HG02885 (cell line): ENCODE measurements at regions not wholly inside any gene's neighbourhood (a gene's known extent, or its start where the extent isn't known, plus 50 kb on each side); places are given as distances from the start of the nearest gene placed in this dataset.

ENCODE experiments used
- ATAC-seq: cut with Tn5 transposase; IDR thresholded peaks from one replicate; pipeline ENCODE4 v1.9.1; 2021; ENCODE audit warnings: mild to moderate bottlenecking; ENCODE audit not compliant: unreplicated experiment, poor library complexity

DNA sequence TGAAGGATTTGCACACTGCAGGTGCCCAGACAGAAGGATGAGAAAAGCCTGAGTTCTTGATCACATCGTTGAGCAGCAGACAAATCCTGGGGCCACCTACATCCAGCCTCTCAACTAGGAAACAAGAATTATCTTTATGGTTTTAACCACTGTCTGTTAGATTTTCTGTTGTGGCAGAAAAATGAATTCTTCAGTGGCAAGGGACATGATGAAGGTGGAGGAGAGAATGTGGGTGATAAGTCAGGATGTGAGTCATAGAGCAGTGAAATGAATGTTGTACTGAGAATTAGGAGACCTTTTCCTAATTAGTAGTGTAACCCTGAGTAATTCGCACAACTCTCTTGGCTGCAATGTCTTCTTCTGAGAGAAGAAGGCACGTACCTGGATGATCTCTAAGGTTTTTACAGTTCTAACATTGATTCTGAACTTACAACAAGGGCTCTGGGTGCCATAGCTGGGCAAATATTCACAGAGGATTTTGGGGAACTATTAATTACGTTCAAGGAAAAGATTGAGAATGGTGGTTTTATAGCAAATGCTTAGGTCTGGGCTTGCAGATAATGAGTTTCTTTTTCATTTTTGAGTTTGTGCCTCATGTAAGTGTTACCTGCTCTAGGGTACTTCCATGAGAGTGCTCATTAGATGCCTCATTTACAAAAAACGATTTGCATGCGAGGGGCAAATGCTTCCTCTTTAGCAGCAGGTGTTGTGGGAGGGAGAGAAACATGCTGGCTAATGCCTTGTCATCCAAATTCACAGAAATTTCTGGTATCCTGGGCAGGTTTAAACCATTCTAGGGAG lies 111.0 kb upstream of the KL start:
- peak; percentile 72 for ATAC-seq

DNA sequence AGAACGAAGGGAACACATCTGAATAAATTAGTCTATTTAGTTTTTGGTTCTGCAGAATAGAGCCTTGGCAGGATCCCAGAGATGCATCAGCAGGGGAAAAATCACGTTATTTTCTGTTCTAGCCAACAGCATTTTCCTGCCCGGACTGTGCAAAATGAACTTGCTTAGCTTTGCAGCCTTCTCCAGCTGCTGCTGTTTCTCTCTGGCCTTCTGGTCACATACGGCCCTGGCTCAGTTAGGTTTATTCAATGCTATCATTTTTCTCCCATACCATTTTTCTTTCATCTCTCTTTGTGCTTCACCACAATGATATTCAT lies 110.4 kb upstream of the KL start:
- ATAC-seq: peak; percentile 8

DNA sequence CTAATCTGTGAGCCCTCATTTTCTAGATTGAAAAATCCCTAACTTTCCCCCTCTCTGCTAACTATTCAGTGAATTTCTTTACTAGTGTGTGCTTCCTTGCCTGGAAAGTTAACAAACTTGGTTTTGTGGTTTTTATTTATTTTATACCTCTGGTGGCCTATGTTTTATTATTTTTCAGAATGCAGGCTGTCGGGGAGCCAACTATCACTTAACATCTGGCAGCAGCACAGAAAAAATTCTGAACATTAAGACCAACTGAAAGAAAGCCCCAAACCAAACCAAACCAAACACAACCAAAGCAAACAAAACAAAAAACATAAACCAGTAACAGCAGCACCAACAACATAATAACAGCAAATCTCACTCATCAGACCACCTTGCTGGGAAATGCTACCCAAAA lies 109.0 kb upstream of the KL start:
- ATAC-seq: no peak

DNA sequence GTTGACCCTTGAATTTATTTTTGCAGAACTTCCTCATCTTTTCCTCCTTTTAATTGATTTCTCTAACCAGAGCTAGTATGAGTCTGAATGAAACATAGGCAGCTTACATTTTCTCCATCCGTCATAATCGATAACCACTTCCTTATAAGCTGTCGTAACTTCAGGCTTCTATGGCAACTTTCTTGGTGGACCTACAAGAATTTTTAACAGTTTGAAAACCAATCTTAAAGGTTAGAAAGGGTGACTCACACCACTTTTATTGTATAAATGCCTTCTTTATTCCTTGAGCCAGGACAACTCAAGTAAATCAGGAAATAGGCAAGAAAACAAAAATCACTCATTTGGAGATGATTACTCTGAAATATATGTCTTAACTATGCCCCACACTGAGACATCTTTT lies 105.7 kb upstream of the KL start:
- ATAC-seq: no peak

DNA sequence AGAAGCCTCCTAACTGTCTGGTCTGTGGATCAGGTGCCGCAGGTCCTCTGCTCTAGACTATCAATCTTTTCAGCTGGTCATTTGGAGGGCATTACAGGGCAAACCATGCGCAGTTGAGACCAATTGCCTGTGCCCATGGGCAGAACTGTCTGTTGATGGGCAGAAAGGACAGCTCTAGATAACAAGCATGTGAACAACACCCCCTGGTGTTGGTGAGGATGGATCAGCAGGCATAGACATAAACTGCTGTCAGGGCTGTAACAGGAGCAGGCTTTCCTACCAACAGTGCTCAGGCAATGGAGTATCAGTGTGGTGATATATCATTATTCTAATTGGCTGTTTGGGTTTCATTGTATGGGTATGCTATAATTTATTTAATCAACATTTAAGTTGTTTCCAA lies 104.7 kb upstream of the KL start:
- ATAC-seq: peak; percentile 74

DNA sequence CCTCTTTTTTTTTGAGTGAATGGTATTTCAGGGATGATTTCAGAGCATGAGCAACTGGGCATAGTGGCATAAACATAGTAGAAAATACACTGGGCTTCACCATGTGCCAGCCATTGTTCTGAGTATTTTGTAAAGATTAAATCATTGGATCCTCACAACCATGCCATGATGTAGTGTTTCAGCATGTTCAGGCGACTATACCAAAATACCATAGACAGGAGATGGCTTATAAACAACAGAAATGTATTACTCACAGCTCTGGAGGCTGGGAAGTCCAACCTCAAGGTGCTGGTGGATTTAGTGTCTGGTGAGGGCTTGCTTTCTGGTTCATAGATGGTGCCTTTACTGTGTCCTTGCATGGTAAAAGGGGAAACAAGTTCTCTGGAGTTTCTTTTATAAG lies 101.5 kb upstream of the KL start:
- no peak for ATAC-seq

DNA sequence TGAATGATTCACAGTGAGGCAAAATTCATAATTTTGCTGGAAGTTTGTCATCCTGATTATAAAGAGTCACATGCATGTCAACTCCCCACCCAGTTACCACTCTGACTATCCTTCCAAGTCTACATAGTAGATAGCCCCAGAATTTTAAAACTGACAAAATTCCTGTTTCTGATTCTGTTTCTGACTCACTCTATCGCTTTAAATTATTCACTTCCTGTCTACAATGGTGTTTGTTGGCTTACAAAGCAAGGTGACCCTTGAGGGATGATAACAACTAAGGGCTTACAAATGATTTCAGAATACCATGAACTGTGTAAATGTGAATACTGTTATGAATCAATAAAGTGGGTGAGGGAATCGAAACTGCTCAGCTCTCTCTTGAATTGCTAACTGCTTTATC lies 98.7 kb upstream of the KL start:
- ATAC-seq: no peak

DNA sequence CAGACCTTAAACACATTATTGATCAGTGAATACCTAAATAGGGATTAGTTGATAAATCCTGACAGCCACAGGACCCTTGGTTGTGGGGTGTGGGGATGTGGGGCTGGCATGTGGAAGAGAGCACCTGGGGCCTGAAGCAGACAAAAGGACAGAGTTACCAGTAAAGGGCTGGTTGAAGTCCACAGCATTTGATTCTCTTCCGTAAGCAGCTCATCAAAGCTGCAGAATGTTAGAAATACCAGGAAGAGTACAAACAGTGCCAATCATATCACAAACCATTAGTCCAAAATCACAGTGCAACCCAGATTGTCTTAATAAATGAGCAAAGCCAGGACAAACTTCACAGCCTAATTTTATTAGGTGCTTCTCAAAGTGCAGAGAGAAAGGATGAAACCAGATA lies 92.5 kb upstream of the KL start:
- ATAC-seq: no peak

DNA sequence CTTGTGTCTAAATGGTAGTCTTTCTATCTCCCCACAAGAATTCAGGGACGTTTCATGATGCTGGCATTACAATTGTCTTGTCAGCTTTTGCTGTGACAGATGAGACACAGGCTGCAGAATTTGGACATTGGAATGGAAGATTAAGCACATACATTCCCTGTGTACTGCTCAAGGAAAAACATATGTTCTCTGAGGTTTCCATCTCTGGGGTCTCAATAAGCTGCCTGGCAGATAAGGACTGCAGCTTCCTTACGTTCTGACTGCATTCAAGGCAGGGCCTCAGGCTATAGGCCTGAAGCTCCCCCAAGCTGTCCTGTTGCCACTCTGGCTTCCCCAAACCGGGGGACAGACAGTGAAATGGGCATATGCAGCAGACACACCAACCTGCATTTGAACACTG lies 91.3 kb upstream of the KL start:
- ATAC-seq: no peak

DNA sequence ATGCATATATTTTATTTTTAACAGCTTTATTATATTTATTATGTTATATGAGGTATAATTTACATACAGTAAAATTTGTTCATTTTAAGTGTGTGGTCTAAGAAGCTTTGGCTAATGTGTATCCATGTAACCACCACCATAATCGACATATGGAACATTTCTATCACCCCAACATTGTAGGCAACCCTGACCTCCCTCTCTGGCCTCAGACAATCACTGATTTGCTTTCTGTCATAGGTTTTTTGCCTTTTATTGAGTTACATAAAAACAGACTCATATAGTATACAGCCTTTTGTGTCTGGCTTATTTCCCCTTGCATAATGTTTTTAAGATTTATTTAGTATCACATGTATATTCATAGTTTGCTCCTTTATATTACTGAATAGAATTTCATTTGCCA lies 90.7 kb upstream of the KL start:
- ATAC-seq: no peak

DNA sequence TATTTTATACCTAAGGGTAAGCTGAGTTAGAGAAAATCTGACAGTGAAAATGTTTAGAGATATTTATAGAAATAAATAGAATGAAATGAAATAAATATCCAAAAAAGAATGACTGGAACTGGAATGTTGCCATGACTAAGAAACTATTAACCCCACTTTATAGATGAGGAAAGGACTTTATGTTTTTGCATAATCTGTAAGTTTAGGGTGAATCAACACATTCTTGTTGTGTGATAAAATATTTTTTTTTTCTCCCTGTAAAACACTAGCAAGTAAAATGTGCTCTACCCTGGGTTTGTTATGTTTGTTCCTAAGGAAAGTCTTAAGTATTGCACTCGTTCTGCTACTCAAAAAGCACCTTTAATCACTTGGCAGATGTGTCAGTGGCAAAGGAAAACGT lies 83.8 kb upstream of the KL start:
- ATAC-seq: no peak

DNA sequence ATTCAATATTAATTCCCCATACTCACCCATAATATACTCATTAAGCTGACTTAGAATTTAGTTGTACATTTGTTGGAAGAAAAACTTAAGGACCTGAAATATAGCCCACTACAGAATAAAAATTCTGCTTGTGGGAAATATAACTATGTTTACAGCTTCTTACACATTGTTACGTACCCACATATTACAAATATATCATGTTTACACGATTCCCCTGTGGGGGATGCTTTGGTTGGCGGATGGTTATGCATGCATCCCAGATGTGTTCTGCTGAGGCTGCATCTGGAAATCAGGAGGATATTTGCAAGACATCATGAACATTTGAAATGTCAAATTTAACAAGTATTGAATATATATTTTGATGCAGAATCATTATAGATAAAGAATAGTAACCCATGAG lies 79.5 kb upstream of the KL start:
- no peak for ATAC-seq

DNA sequence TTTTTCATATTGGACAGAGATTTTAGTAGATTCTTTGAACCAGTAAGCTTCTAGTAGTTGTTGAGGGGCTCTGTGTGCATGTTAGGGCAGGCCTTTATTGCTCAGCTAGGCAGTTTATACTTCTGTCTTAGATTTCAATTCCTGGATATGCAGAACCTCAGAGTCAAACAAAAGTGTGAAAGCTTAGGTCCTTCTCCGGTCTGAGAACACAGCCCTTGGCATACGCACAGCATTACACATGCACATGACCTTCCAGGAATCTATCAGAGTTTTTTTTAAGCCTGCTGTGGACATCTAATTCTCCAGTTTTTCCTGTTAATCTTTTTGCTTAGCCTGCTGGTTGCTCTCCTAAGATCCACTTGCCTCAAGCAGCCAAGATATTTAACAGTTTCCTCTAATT lies 77.9 kb upstream of the KL start:
- ATAC-seq: no peak

DNA sequence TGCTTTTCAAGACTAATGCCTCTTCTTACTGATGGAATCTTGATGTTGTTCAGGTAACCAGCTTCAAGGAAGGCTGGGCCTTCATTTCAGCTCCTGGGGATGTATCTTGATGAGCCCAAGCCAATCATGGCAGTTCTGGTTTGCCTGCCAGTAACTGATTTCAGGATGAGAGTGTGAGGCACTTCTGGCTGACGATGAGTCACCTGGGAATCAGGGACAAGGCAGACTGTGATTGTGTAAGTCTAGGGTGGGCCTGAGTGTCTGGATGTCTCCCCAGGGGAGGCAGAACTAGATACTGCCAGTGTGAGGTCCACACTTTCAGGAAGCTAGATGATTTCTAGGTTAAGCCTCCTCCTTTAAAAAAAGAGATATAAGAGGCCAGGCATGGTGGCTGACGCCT lies 77.3 kb upstream of the KL start:
- ATAC-seq: no peak

DNA sequence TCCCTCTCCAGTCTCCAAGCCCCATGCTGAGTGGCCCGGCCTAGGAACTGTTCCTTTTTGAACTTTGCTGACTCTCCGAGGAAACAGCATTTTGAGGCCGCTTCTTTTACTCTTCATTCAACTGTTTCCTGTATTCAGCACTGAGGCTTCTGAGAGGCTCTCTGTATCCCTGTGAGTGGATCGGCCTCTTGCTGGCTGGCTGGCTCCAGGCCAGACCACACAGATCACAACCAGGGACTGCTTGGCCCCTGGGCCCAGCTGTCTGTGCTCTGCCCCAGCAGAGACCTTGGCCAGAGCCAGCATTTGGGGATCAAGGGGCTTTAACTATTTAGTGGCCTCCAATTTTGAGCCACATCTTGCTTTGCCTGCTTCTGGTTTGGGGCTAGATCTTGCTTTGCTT lies 75.6 kb upstream of the KL start:
- no peak for ATAC-seq

DNA sequence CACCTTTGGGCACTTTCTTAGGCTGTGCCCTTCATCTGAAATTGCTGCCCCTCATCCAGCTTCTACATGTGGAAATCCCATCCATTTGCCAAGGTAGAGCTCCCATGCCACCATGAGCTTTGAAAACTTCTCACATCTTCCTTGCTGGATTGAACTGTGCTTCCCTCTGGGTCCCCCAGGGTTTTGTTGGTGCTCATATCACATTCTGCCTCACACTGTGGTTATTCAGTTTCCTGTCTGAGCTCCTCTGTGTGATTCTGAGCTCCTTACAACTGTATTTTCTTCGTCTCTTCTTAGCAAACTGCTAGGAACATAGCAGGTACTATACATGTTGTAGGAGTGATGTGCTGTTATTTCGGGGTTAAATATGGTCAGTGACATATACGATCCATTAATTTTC lies 74.9 kb upstream of the KL start:
- no peak for ATAC-seq

DNA sequence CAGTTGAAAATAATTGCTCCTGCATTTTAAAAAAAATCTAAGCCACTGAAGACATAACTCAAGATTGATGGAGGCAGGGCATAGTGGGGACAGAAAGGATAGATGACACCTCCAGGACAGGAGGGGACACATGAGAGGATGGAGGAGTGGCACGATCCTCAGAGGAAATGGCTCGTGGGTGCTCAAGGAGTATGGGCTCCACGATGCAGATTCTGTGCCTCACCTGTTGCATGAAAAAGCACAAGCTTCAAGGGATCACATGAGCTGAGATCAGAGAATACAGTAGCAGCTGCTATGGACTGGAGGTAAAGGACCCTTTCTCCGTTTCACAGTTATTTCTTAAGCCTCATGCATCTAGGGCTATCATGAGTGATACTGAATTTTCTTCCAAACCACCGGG lies 69.7 kb upstream of the KL start:
- ATAC-seq: no peak

DNA sequence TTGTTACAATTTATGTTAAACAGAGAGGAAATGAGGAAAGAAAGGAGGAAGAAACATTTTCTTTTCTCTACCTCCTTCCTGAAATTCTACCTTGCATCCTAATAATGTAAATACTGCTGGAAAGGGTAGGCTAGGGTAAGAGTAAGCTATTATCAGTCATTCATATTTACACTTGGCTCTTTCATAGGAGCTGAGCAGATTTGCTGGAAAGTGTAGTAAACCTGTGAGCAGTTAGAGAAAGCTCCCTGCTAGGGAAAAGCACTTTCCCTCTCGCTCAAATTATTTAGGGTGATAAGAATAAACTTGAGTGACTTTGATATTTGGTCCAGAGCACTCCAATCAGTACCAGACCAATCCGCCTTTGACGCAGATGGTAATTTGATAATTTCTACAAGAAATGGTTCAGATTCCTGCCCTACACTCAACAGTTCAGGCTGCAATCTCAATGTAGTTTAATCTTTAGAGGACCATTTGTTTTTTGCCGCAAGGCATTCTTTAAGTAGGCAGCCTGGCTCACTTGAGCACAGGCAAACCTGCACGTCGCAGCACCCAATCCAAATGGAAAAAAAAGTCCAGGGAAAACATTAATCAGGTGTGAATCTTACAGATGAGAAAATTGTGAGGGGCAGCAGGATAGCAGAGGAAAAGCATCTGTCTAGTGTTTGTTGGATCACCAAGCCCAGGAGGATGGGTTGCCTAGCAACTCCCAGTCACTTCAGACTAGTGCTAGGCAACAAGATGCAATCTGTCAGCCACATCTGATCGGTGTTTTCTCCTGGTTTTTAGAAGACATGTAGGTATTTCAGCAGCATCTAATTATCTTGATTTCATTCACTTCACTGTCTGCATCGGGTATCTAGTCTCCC lies 68.6 kb upstream of the KL start:
- ATAC-seq: no peak

DNA sequence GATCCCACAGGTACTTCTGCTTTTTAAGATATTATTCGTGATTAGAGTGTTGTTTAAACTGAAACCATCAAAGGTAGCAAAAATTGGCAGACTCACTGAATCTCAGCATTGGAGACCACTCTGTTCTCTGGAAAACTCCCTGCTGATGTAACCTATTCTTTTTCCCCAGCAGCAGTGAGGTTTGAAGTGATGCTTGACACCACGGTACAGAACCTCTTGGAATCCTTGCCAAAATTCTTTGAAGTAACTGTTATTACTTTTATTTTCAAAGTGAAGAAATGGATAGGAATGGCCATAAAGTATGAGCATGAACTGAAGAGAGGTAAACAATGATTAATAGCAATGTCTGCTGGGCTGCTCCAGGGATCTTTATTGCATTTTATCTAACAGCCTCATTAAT lies 66.4 kb upstream of the KL start:
- ATAC-seq: no peak

DNA sequence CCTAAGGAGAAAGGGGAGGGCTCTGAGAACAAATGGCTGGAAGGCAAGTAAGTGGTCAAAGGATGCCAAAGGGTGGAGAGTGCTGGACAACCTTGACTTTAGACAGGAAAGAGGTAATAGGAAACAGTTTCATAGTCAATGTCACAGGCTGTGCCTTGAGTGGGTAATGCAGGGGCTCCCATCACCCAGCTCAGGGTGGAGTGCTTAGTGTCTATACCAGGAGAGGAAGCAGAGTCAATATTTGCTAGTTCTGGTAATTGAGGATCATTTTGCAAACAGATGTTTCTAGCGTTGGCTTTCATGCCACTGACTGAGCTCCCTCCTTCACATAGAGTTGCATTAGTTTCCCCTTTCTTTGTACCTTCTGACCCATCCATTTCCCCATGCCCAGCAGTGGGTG lies 64.6 kb upstream of the KL start:
- no peak for ATAC-seq

DNA sequence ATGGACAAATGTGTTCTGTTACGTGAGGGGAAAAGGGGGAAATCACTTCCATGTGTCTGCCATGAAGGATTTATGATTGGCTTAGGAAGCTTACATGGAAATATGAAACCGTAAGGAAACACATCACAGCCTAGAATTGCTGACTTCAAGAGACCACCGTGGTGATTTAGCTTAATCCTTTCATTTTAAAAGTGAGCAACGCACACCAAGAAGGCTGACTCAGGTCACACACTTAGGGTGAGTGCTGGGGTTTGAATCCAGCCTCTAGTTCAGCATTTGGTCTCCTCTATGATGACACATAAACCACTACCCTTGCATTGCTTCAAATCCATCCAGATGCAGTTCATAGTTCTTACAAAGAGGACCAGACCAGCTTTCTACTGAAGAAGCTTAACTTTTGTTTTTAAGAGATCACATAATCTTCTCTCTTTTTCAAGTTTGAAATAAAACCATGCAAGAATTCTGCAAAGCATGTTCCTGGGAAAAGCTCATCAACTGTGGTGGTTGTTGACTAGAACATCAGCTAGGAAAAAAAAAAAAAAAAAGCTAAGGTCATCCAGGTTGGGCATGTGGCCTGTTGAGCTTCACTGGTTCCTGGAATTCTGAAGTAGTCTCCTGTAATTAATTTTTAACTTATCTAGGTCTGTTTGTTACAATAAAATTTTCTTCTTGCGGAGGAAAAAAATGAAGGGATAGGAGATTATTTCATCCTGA lies 60.2 kb upstream of the KL start:
- no peak for ATAC-seq

DNA sequence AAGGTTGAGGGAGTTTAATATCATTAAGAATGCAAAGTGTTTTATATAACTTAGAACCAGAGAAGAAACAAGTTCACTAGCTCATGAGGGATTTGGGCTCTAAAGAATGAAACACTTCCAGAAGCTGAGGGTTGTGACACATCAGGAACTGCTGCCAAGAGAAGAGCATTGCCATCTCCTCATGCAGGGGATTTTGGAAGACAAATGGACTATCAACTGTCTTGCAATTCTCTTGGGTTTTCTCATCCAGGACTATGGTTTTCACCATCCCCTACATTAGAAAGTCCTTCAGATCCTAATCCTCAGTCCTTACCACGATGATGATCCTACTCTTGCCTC lies 59.7 kb upstream of the KL start:
- no peak for ATAC-seq
